HG02981 (cell line): ENCODE measurements at regions not wholly inside any gene's neighbourhood (a gene's known extent, or its start where the extent isn't known, plus 50 kb on each side); places are given as distances from the start of the nearest gene placed in this dataset.
"Not testable (repeated sequence)": the region's sequence is repeated elsewhere in the genome, so short reads cannot be mapped to it uniquely, and the experiment has no call there.

Experiments
- ATAC-seq: cut with Tn5 transposase; IDR thresholded peaks from one replicate; pipeline ENCODE4 v1.9.1; 2021; ENCODE audit warnings: mild to moderate bottlenecking, moderate library complexity; ENCODE audit not compliant: unreplicated experiment

DNA sequence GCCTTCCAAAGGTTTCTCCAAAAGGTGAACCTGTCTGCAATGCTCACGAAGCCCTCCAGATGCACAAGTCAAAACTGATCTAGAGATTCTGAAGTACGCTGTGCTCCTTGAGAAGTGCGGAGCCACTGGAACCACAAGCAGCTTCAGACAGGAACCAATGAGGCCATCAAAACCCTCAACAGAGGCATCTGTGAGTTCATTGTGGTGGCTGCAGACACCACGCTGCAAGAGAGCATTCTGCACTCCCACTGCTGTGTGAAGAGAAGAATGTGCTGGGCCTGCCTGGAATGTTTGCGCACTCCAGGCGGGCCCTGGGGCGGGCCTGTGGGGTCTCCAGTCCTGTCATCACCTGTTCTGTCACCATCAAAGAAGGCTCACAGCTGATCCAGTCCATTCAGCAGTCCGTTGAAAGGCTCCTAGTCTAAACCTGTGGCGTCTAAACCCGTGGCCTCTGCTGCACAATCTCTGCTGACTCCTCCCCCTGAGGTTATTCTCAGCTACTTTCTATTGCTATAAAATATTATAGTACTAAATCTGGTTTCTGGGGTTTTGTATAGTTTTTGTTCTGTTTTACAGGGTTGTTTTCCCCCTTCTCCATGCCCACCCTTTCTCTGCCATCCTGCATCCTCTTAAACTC lies 111.6 kb downstream of the PPIAL4A start:
- ATAC-seq = not testable (repeated sequence)

DNA sequence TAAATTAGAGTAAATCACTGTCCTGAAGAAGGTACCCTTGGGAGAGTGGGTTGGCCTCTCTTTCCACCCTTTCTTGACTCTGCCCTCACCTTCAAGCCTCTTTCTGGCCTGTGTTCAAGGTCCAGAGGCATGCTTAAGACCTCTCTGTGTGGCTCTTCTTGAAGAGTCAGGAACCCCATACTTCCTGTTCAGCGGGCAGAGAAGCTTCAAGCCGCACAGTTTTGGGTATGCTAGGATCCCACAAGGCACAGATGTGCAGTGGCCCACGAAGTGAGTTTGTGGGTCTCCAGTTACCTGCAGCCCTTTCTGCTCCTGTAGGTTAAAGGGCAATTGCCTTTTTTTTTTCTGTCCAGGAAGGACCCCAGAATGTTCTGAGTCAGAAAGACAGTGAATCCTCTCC lies 113.7 kb downstream of the PPIAL4A start:
- ATAC-seq = not testable (repeated sequence)

DNA sequence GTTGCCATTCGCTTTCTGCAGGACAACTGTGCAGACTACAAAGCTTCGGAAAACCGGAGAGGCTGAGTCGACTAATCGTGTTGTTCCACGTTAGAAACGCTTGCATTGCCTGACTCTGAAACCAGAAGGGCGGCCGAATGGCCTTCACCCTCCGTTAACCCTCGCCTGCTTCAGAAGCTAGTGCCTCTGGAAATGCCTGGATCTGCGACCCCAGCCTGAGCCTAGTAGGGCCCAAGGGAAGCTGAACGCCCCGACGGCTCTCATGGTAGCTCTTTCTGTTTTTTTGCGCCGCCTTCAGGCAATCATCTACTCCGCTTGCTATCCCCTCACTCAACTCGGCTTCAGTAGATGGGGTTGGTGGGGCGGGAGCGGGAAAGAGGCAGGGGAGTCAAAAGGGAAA lies 117.3 kb downstream of the PPIAL4A start:
- not testable (repeated sequence) for ATAC-seq

DNA sequence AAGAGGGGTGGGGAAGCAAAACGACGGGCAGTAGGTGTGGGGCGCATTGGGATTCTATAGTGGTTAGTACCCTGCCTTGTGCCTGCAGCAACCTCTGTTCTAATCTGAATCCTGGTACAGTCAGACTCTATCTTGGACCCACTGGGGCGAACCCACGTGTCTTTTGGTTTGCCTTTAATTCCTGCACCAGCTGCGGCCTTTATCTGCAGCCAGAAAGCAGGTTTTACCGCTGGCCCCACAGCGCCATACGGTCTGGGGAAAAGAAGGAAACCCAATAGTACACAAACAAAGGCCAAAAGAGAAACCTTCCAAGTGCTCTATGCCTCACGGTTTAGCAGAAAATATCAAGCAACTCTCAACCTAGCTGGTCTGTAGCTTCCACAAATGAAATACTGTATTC lies 118.2 kb downstream of the PPIAL4A start:
- ATAC-seq = not testable (repeated sequence)

DNA sequence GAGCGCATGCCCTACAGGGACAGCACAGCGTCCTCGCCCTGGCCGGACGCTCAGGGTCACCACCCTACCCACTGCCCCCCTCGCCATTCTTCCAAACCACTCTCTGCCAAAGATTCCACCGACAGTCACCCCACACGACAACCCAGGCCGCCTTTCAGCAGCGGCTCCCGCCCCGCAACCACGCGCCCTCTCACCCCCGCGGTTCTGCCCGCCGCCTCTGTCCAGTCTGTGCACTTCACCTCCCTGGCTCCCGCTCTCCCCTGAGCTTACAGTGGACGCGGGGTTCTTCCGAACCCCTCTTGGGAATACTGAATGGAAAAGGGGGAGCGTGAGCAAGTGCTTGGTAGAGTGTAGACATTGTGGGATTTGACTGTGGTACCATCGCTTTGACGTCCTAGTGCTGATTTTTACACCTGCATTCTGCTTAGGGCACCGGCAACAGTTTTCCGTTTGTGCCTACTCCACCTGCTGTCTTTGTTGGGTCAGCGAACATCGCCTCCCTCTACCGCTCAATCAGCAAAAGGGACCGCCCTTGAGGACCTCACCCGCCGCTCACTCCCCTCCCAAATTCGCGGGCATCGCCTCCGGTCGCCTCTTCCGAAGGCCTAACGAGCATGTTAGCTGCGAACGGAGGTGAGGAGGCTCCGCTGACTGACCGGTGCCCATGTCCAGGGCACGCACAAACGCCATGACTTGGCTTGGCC lies 119.1 kb downstream of the PPIAL4A start:
- not testable (repeated sequence) for ATAC-seq

DNA sequence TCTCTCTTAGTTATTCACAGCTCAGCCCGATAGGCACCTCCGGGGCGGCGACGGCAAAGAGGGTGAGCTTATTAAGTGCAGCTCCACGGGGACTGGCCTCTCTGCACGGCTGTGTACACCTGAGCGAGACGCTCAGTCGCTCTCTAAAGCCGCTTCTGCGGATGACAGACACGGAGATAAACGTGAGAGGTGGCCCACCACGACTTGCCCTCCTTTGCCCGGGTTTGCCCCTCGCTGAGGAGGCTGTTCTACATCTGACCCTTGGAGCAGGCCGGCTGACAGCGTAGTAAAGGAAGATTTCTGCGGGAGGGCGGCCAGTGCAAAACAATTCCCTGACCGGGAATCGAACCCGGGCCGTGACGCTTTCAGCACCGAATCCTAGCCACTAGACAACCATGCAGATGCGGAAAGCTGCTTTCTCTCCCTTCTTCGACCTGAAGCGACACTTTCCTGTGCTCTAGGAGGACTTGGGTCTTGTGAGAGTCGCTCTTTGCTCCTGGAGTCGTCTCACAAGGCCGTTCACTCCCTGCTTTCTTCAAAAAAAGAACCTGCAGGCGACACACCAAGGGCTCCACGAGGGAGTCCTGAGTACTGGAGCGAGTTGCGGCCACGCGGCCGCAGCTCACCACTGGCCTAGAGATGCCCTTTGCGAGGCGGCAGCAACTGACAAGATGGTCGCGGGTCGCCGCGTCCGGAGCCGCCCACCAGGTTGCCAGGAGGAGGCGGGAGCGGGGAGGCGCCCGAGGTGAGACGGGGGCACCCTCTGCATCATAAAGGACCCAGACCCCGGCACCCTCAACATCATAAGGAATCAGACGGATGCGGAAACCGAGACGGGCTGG lies 119.9 kb downstream of the PPIAL4A start:
- not testable (repeated sequence) for ATAC-seq

DNA sequence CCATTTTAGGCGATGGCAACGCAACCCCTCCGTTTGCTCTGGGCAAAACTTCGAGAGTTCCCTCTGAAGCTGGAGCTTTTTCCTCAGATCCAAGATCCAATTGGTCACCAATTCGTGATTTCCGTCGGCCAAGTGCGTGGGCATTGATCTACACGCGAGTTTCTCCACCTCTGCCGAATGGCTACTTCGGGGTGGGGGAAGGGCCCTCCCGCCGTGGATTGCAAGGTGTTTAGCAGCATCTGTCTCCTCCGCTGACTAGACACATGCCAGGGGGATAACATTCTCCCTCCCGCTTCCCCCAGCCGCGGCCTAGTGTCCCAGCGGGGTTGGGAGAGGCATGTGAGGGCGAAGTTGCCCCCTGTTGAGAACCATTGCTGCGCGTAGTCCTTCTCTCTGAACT lies 120.6 kb downstream of the PPIAL4A start:
- not testable (repeated sequence) for ATAC-seq

DNA sequence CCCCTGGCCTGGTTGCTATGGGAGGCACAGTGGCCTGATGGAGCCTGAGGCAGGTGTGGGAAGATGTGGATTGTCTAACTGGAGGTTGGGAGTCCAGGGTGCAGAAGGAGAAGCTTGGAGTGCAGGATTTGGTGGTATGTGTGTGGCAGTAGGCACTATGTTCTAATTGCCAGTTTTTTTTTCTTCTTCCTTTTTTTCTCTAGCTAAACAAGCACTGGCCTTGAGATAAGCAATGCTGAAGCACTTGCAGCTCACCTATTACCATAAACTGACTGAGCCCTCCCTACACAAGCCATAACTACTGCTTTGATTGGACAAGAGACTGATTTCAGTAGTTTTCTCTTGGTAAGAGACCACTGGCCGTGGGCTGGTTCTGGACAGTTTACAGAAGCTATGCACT lies 123.6 kb downstream of the PPIAL4A start:
- ATAC-seq = not testable (repeated sequence)

DNA sequence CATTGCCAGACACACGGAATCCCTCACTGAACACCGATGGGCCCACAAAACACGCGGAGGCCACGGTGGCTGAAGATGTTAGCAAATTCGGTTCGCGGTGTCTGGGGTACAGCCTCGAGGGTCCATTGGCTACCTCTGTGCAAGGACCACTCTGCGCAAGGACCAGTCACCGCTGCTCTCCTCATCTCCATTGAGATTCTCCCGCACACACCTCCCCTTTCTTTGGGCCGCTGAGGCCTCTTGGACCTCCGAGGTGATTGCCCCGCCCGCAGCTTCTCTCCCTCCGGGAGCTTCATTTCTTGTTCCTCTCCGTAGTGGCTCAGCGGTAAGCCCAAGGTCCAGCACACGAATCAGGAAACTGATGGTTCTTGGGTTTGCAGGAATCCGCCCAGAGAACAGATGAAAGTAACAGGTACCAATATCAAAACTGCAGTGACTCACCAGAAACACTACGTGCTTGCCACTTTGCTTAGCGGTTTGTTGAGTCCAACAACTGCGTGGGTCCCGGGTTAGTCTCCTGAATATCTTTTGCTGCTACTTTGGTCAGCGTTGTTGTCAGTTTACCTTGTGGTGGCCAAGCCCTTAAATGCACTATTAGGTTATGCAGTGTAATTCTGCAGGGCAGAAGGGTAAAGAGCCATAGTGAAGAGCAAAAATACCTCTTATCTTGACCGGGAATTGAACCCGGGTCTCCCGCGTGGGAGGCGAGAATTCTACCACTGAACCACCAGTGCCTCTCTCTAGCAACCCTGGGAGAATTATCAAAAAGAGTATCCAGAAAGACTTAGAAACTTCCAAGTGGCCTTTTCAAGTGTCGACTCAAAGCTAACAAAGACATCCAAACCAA lies 126.8 kb downstream of the PPIAL4A start:
- not testable (repeated sequence) for ATAC-seq

DNA sequence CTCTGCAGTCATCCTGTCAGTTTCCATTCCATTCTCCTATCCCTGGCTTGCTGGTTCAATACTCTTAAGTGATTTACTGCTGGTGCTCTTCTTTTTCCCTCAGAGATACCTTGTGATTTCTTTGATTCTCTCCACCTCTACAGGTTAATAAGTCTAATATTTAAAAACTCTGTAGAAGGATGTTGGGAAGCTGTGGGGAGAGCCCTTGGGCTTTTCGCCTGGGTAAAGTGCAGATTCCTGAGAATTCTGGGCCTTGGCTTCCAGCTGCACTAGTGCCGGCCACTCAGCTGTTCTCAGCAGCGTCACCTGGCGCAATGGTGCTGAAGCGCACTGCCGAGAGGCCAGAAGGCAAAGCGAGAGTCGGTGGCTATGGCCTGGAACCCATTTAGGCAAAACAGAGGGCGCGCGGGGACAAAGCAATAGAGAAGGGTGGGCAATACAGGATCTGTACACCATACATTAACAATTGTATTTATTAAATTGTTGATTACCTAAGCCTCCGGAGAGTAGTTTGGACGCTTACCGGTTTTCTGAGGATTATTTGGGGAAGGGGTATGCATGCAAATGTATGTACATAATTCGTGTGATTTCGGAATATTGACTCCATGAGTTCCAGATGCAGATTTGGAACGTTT lies 130.3 kb downstream of the PPIAL4A start:
- ATAC-seq = not testable (repeated sequence)

DNA sequence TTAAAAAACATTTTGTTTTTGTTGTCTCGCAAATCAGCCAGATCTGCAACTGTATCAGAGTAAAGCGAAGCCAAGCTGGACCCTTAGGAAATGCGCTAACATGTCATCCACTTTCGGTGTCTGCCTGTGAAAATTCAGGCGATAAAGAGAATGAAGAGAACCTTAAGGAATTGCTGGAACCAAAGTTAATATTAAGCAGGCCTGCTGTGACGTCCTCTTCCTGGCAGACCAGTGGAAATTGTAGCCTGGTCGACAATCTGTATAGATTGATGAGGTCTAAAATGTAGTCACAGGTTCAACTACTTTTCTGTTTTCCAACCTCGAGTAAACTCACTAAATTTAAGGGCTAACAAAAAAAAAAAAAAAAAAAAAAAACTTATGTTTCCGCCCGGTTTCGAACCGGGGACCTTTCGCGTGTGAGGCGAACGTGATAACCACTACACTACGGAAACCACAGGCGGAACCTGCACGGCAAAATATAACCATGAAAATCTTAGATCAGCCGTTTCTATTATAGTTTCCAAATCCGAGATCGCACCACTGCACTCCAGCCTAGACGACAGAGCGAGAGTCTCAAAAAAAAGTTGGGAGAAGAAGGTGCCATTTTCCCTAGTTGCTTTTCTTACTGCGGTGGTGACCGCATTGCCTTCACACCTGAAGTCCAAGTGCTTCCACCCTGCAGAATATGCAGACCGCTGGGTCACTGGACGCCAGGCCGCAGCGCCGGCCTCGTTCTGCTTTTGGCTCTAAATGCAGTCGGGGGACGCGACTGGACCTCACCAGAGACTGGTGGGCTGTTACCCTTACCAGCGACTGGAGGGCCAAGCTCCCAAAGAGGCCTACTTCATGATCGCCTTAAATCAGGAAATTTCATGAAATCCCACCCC lies 131.0 kb downstream of the PPIAL4A start:
- ATAC-seq = not testable (repeated sequence)

DNA sequence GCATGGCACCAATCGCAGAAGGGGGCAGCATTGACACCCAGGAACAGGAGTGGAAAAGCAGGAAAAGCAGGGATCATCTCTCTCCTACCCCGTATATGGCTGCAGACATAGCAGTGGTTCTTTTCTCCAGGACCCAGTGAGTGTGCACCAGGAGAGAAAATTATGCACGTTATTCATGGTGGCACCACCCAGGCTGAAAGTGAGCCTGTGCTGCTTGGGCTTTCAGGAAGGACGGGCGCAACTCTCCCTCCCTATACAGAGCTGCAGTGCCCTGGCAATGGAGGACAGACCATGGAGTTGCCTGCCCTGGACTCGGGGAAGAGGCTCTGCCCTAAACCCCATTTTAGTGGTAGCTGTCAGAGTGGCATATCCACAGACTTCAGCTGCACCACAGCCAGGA lies 132.1 kb downstream of the PPIAL4A start:
- ATAC-seq = not testable (repeated sequence)

DNA sequence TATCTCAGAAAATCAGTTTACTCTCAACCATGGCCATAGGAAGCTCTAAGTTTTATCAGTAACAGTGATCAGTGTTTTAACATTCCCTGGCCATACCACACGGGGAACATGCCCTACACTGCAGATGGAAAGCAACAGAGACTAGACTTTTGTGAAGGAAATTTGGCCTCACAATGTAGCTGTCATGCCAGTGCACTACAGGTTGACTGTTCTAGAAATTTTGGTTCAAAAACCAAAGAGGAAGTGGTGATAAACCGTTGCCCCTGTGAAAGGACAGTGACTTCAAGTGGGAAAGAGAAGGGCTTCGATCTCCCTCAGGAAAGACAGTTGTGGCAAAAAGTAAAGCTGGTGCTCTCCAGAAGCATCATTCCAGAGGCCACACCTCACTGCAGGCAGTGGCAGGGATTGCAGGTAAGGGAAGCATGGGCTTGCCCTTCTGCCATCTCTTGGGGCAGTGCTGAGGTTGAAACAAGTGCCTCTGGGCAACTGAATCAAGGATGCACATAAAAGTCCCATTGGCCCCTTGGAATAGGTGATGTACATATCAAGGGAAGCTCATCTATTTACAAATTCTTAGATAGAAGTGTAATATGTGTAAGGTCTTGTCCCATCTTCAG lies 143.4 kb downstream of the PPIAL4A start:
- not testable (repeated sequence) for ATAC-seq

DNA sequence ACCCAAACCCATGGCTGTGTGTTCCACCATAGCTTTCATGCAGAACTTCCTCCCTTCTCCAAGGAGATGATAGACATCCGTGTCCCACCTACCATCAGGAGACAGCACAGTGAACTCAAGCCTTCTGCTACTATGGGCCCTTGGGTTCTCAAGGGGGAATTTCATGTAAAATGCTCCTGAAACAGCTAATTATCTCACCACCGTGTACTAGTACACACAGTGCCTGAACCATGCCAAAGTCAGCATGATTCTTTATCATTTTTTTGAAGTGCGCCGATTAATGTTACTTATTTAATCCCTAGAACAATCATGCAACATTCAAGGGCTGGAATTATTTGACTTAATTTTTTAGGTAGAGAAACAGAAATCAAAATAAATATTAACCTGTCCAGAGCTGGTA lies 147.2 kb downstream of the PPIAL4A start:
- ATAC-seq = not testable (repeated sequence)

DNA sequence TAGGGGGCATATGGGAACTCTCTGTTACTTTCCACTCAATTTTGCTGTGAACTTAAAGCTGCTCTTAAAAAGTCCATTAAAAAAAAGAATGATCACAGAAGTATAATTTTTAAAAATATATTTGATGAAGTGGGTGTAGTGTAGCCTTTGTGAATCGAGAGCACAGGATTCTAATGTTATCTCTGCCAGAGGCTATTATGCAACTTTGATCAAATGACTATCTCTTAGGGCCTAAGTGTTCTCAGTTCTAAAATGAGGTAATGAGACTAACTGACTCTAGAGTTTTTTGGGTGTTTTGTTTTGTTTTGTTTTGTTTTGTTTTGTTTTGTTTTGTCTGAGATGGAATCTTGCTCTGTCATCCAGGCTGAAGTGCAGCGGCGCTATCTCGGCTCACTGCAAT lies 143.2 kb downstream of the FAM72B start:
- not testable (repeated sequence) for ATAC-seq

DNA sequence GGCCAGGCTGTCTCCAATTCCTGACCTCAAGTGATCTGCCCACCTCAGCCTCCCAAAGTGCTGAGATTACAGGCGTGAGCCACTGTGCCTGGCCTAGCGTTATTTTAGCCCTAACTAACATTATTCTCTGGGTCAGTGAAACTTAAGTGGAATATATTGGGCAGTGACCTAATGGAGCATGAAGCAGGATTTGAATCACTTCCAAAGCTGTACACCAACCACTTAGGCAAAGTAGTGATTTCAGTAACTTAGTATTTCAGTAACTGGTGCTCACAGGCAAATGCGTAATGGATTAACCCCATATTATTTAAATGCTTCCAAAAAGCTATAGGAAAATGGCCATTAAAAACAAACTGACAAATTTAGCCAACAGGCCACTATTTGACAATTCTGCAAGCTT lies 142.6 kb downstream of the FAM72B start:
- ATAC-seq = not testable (repeated sequence)

DNA sequence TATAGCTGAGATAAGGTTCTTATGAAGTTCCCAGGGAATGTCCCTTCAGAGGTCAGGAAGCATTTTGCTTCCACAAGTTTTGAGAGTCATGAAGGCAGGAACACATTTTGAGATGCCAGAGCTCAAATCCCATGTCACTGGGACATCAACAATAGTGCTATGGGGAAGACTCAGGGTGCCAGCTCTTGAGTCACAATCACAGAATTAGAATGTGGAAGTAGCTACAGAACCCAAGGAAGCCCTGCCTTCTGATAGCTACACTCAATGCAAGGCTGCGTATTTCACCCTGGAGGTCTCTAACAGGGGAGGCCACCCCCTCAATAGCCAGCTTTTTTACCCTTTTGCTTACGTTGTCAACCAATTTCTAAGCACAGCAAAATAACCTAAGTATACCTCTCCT lies 141.3 kb downstream of the FAM72B start:
- ATAC-seq = not testable (repeated sequence)

DNA sequence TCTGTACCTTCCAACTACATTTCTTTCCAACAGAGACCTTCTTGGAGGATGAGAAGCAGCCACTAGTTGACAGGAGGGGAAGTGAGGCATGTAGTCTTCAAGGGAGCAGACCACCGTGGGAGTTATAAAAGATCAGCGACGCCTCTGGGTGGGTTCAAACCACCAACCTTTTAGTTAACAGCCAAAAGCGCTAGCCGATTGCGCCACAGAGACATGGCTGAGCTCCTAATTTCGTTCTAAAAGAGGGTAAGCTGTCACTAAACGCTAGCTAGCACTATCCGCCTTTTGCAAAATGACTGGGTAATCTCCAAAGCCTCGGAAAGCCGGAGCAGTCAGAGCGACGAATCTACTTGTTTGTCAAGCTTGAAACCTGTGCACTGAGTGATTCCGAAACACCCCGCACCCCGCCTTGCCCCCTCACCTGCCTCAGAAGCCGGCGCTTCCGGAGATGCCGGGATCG lies 135.8 kb downstream of the FAM72B start:
- not testable (repeated sequence) for ATAC-seq
